ENCODE measurements at regions not wholly inside any gene's neighbourhood (a gene's known extent, or its start where the extent isn't known, plus 50 kb on each side); places are given as distances from the start of the nearest gene placed in this dataset.
A peak's percentile ranks its signal among the peaks of the same experiment; 100 is the strongest.
"Not testable (repeated sequence)": the region's sequence is repeated elsewhere in the genome, so short reads cannot be mapped to it uniquely, and the experiment has no call there.

DNA sequence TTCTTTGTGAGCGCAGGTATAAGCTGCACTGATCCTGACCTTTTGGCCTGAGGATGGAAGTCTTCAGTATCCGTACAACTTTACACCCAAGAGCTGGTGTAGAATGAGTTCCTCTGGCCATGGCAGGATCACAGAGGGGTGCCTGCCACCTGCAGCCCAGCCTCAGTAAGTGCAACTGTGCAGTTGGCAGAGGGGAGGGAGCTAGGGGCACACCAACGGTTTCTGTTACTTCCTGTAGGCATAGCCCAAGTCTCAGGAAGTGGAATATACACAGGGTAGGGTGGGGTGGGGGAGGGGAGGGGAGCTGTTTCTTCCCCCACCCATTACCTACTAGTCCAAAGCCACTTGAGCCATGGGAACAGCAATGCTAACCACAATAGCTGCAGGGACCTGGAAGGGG, 85.4 kb upstream of the GBA3 start:
- H3K27me3 ChIP-seq (ENCODE audit: insufficient read depth, low read length): no peaks in the 10 kb centered on the region
- no peaks in the 10 kb centered on the region for H3K79me2 ChIP-seq (ENCODE audit: insufficient read depth, low read length)
- H4K20me1 ChIP-seq (ENCODE audit: insufficient read depth, low read length): no peaks in the 10 kb centered on the region
- no peaks in the 10 kb centered on the region for H3K36me3 ChIP-seq (ENCODE audit: insufficient read depth, low read length)
- H3K4me1 ChIP-seq (ENCODE audit: insufficient read depth, low read length): no peaks in the 10 kb centered on the region
- DNase-seq (ENCODE audit: insufficient read length, low spot score, missing footprints): peak; percentile 68
- no peak overlapping the region for H2AFZ ChIP-seq (ENCODE audit: low read length)
- no peaks in the 10 kb centered on the region for H3K9me3 ChIP-seq (ENCODE audit: low read depth, low read length)
- no peak overlapping the region for H3K4me2 ChIP-seq (ENCODE audit: insufficient read depth, low read length)
- peak; percentile 51 for TF ChIP-seq CTCF (IDR thresholded peaks at IDR 0.05; ENCODE audit: extremely low read depth, low read depth, low read length)
- no peak overlapping the region for H3K4me3 ChIP-seq (ENCODE audit: insufficient read depth, low read length)
- H3K27ac ChIP-seq (ENCODE audit: low read depth, low read length): no peak overlapping the region

DNA sequence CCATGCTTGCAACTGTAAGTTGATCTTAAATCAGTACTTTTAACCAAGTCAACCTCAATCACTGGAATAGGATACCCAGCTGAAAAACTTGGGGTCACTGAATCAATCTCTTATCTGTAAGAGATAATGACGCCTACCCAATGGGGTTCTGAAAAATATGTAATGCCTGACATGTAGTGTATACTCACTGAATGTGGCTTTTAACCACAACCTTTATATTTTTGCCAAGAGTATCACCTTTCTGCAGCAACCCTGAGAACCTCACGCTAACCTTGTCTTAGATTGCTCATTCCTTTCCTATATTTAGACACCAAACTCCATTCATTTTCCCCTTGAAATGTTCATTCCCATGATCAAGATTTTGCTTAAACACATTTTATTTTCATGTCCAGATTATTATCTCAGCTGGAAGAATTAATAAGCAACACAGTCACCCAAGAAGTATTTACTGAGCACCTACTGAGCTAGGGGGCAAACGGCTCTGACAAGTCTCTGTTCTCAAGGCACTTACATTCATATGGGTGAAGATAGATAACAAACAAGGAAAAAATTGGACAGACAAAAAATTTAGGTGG, 82.7 kb upstream of the GBA3 start:
- not testable (repeated sequence) for H4K20me1 ChIP-seq (ENCODE audit: insufficient read depth, low read length); H3K27me3 ChIP-seq (ENCODE audit: insufficient read depth, low read length); H3K9me3 ChIP-seq (ENCODE audit: low read depth, low read length); H3K27ac ChIP-seq (ENCODE audit: low read depth, low read length); H3K36me3 ChIP-seq (ENCODE audit: insufficient read depth, low read length); DNase-seq (ENCODE audit: insufficient read length, low spot score, missing footprints); H3K4me3 ChIP-seq (ENCODE audit: insufficient read depth, low read length); H2AFZ ChIP-seq (ENCODE audit: low read length); H3K79me2 ChIP-seq (ENCODE audit: insufficient read depth, low read length); H3K4me1 ChIP-seq (ENCODE audit: insufficient read depth, low read length); H3K4me2 ChIP-seq (ENCODE audit: insufficient read depth, low read length)

- H3K4me3 ChIP-seq (ENCODE audit: insufficient read depth, low read length): no peak overlapping the region
- H3K27ac ChIP-seq (ENCODE audit: low read depth, low read length): no peak overlapping the region
- H3K36me3 ChIP-seq (ENCODE audit: insufficient read depth, low read length): no peaks in the 10 kb centered on the region
- H4K20me1 ChIP-seq (ENCODE audit: insufficient read depth, low read length): no peaks in the 10 kb centered on the region
- H3K4me1 ChIP-seq (ENCODE audit: insufficient read depth, low read length): no peaks in the 10 kb centered on the region
- no peak for TF ChIP-seq CTCF (IDR thresholded peaks at IDR 0.05; ENCODE audit: extremely low read depth, low read depth, low read length)
- H3K27me3 ChIP-seq (ENCODE audit: insufficient read depth, low read length): no peaks in the 10 kb centered on the region
- H2AFZ ChIP-seq (ENCODE audit: low read length): no peak overlapping the region
- H3K4me2 ChIP-seq (ENCODE audit: insufficient read depth, low read length): no peak overlapping the region
- H3K79me2 ChIP-seq (ENCODE audit: insufficient read depth, low read length): no peaks in the 10 kb centered on the region
- no peaks in the 10 kb centered on the region for H3K9me3 ChIP-seq (ENCODE audit: low read depth, low read length)
- DNase-seq (ENCODE audit: insufficient read length, low spot score, missing footprints): no peak
These were observed 78.6 kb upstream of the GBA3 start for GRCh38 chr4:22614114-22614513.

- no peaks in the 10 kb centered on the region for H3K79me2 ChIP-seq (ENCODE audit: insufficient read depth, low read length)
- no peaks in the 10 kb centered on the region for H3K36me3 ChIP-seq (ENCODE audit: insufficient read depth, low read length)
- no peak overlapping the region for H3K4me3 ChIP-seq (ENCODE audit: insufficient read depth, low read length)
- no peaks in the 10 kb centered on the region for H4K20me1 ChIP-seq (ENCODE audit: insufficient read depth, low read length)
- no peak for DNase-seq (ENCODE audit: insufficient read length, low spot score, missing footprints)
- no peak overlapping the region for H3K27ac ChIP-seq (ENCODE audit: low read depth, low read length)
- no peak overlapping the region for H2AFZ ChIP-seq (ENCODE audit: low read length)
- TF ChIP-seq CTCF (IDR thresholded peaks at IDR 0.05; ENCODE audit: extremely low read depth, low read depth, low read length): no peak
- no peaks in the 10 kb centered on the region for H3K9me3 ChIP-seq (ENCODE audit: low read depth, low read length)
- H3K27me3 ChIP-seq (ENCODE audit: insufficient read depth, low read length): no peaks in the 10 kb centered on the region
- H3K4me2 ChIP-seq (ENCODE audit: insufficient read depth, low read length): no peak overlapping the region
- H3K4me1 ChIP-seq (ENCODE audit: insufficient read depth, low read length): no peaks in the 10 kb centered on the region
These were observed 76.2 kb upstream of the GBA3 start for GRCh38 chr4:22616516-22616915.

GRCh38 chr4:22620144-22620543, 72.6 kb upstream of the GBA3 start:
- not testable (repeated sequence) for H3K9me3 ChIP-seq (ENCODE audit: low read depth, low read length); H3K36me3 ChIP-seq (ENCODE audit: insufficient read depth, low read length); H3K79me2 ChIP-seq (ENCODE audit: insufficient read depth, low read length); H2AFZ ChIP-seq (ENCODE audit: low read length); H4K20me1 ChIP-seq (ENCODE audit: insufficient read depth, low read length); H3K4me1 ChIP-seq (ENCODE audit: insufficient read depth, low read length); H3K27me3 ChIP-seq (ENCODE audit: insufficient read depth, low read length); H3K4me3 ChIP-seq (ENCODE audit: insufficient read depth, low read length); H3K4me2 ChIP-seq (ENCODE audit: insufficient read depth, low read length); H3K27ac ChIP-seq (ENCODE audit: low read depth, low read length); DNase-seq (ENCODE audit: insufficient read length, low spot score, missing footprints)

- H4K20me1 ChIP-seq (ENCODE audit: insufficient read depth, low read length); H3K27ac ChIP-seq (ENCODE audit: low read depth, low read length); H3K79me2 ChIP-seq (ENCODE audit: insufficient read depth, low read length); H3K4me3 ChIP-seq (ENCODE audit: insufficient read depth, low read length); DNase-seq (ENCODE audit: insufficient read length, low spot score, missing footprints); H3K9me3 ChIP-seq (ENCODE audit: low read depth, low read length); H3K4me1 ChIP-seq (ENCODE audit: insufficient read depth, low read length); H2AFZ ChIP-seq (ENCODE audit: low read length); H3K27me3 ChIP-seq (ENCODE audit: insufficient read depth, low read length); H3K4me2 ChIP-seq (ENCODE audit: insufficient read depth, low read length); H3K36me3 ChIP-seq (ENCODE audit: insufficient read depth, low read length): not testable (repeated sequence)
These were observed 70.8 kb upstream of the GBA3 start for GRCh38 chr4:22621970-22622369.

DNA sequence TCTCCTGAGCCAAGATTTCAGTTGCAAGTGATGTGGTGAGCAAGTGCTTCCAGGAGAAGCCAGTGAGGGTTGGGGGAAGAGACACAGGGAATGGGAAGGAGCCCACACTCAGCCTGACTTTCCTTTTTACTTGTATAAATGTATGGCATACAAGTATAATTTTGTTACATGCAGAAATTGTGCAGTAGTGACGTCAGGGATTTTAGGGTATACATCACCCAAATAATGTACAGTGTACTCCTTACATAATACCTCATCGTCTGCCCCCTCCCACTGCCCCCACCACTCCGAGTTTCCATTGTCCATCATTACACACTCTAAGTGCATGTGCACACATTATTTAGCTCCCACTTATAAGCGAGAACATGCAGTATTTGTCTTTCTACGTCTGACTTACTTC, 68.7 kb upstream of the GBA3 start:
- H3K36me3 ChIP-seq (ENCODE audit: insufficient read depth, low read length); H3K9me3 ChIP-seq (ENCODE audit: low read depth, low read length); H2AFZ ChIP-seq (ENCODE audit: low read length); H3K4me1 ChIP-seq (ENCODE audit: insufficient read depth, low read length); H3K27me3 ChIP-seq (ENCODE audit: insufficient read depth, low read length); H3K27ac ChIP-seq (ENCODE audit: low read depth, low read length); H4K20me1 ChIP-seq (ENCODE audit: insufficient read depth, low read length); DNase-seq (ENCODE audit: insufficient read length, low spot score, missing footprints); H3K4me2 ChIP-seq (ENCODE audit: insufficient read depth, low read length); H3K79me2 ChIP-seq (ENCODE audit: insufficient read depth, low read length); H3K4me3 ChIP-seq (ENCODE audit: insufficient read depth, low read length): not testable (repeated sequence)

Measured in osteoblast (primary cell).